ENCODE measurements at regions not wholly inside any gene's neighbourhood (a gene's known extent, or its start where the extent isn't known, plus 50 kb on each side); places are given as distances from the start of the nearest gene placed in this dataset.
A peak's percentile ranks its signal among the peaks of the same experiment; 100 is the strongest.

- Histone ChIP-seq H3K27ac (ENCODE audit: low read depth, low read length) (no peak overlapping the region), H3K79me2 (ENCODE audit: control insufficient read depth, insufficient read depth, low read length, unreplicated experiment) (no peaks in the 10 kb centered on the region), H3K4me1 (ENCODE audit: control insufficient read depth, insufficient read depth, low read length, unreplicated experiment) (no peaks in the 10 kb centered on the region), H2AFZ (ENCODE audit: low read length, unreplicated experiment) (no peak overlapping the region), H3K4me3 (ENCODE audit: low read depth, low read length) (no peak overlapping the region), H3K36me3 (ENCODE audit: insufficient read depth, low read length) (no peaks in the 10 kb centered on the region), H3K27me3 (ENCODE audit: insufficient read depth, low read length) (no peaks in the 10 kb centered on the region)
Observed at GRCh38 chr9:26176628-26177027, 498.4 kb upstream of the TUSC1 start.

DNA sequence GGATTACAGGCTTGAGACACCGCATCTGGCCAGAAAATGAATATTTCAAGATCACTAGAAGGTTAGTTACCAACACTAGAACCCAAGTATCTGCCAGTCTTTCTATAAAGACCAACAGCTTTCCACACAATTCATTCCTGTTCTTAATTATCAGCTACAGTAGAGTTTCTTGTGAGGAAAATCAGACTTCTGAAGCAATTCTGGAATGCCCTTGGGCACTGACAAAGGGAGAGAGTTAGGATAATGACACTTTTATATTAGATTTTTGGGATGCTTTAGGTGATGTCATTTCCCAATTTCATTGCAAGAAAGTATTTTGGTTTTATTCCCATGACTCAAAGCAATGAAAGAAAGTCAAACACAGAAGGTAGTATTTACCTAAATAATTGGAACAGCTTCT, 497.0 kb upstream of the TUSC1 start:
- H3K36me3 ChIP-seq (ENCODE audit: insufficient read depth, low read length): no peaks in the 10 kb centered on the region
- H3K27me3 ChIP-seq (ENCODE audit: insufficient read depth, low read length): no peaks in the 10 kb centered on the region
- H3K4me3 ChIP-seq (ENCODE audit: low read depth, low read length): no peak overlapping the region
- H3K27ac ChIP-seq (ENCODE audit: low read depth, low read length): no peak overlapping the region
- H3K79me2 ChIP-seq (ENCODE audit: control insufficient read depth, insufficient read depth, low read length, unreplicated experiment): no peaks in the 10 kb centered on the region
- H2AFZ ChIP-seq (ENCODE audit: low read length, unreplicated experiment): peak overlapping the region; percentile 25
- H3K4me1 ChIP-seq (ENCODE audit: control insufficient read depth, insufficient read depth, low read length, unreplicated experiment): peaks cover 5% of the 10 kb centered on the region

DNA sequence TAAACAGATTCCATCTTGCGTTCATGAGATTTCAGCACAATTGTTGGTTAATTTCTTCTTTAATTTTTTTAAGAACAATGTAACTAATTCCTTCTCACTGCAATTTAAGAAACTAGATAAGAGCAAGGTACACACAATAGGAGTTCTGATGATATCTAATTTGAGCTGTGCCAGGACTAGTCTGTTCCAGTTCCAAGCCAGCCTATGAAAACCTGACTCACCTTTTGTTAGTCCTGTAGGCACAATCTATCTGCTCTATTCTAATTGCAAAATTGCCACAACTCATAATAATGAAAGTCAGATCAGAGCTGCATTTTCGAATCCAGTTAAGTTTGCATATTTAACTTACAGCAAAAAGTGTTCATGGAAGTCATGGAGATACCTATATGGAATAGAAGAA, 494.1 kb upstream of the TUSC1 start:
- H2AFZ ChIP-seq (ENCODE audit: low read length, unreplicated experiment): no peak overlapping the region
- no peaks in the 10 kb centered on the region for H3K27me3 ChIP-seq (ENCODE audit: insufficient read depth, low read length)
- no peak overlapping the region for H3K27ac ChIP-seq (ENCODE audit: low read depth, low read length)
- H3K36me3 ChIP-seq (ENCODE audit: insufficient read depth, low read length): no peaks in the 10 kb centered on the region
- H3K79me2 ChIP-seq (ENCODE audit: control insufficient read depth, insufficient read depth, low read length, unreplicated experiment): no peaks in the 10 kb centered on the region
- H3K4me3 ChIP-seq (ENCODE audit: low read depth, low read length): no peak overlapping the region
- peaks cover 12% of the 10 kb centered on the region for H3K4me1 ChIP-seq (ENCODE audit: control insufficient read depth, insufficient read depth, low read length, unreplicated experiment)

GRCh38 chr9:26171691-26172090, 493.4 kb upstream of the TUSC1 start:
- Histone ChIP-seq H3K79me2 (ENCODE audit: control insufficient read depth, insufficient read depth, low read length, unreplicated experiment) (no peaks in the 10 kb centered on the region), H3K27ac (ENCODE audit: low read depth, low read length) (no peak overlapping the region), H3K4me1 (ENCODE audit: control insufficient read depth, insufficient read depth, low read length, unreplicated experiment) (peaks cover 12% of the 10 kb centered on the region), H3K36me3 (ENCODE audit: insufficient read depth, low read length) (no peaks in the 10 kb centered on the region), H3K4me3 (ENCODE audit: low read depth, low read length) (no peak overlapping the region), H2AFZ (ENCODE audit: low read length, unreplicated experiment) (peak overlapping the region; percentile 39), H3K27me3 (ENCODE audit: insufficient read depth, low read length) (no peaks in the 10 kb centered on the region)

DNA sequence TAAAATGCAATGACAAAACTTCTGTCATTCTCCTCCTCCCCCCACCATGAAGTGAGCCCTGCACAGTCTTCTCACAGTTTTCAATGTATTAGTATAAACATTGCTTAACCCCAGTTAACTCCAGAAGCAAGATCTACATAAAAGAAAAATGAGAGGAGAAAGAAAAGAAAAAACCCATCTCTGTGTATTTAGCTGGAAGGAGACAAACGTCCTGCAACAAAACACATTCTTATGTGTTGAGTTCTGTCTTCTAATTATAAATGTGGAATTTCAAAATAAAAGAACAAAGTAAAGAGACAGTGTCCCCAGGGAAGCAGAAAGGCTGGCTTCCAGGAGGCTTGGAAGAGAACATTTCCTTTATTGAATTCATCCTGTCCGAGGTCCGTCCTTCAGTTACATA, 491.9 kb upstream of the TUSC1 start:
- H3K79me2 ChIP-seq (ENCODE audit: control insufficient read depth, insufficient read depth, low read length, unreplicated experiment): no peaks in the 10 kb centered on the region
- H2AFZ ChIP-seq (ENCODE audit: low read length, unreplicated experiment): peak overlapping the region; percentile 89
- no peaks in the 10 kb centered on the region for H3K36me3 ChIP-seq (ENCODE audit: insufficient read depth, low read length)
- peak overlapping the region; percentile 31 for H3K27ac ChIP-seq (ENCODE audit: low read depth, low read length)
- H3K4me1 ChIP-seq (ENCODE audit: control insufficient read depth, insufficient read depth, low read length, unreplicated experiment): peaks cover 12% of the 10 kb centered on the region
- peak overlapping the region; percentile 22; the same call in 1 of the 2 replicates for H3K4me3 ChIP-seq (ENCODE audit: low read depth, low read length)
- no peaks in the 10 kb centered on the region for H3K27me3 ChIP-seq (ENCODE audit: insufficient read depth, low read length)

GRCh38 chr9:26169708-26170107, 491.5 kb upstream of the TUSC1 start:
- Histone ChIP-seq H3K27me3 (ENCODE audit: insufficient read depth, low read length) (no peaks in the 10 kb centered on the region), H3K4me1 (ENCODE audit: control insufficient read depth, insufficient read depth, low read length, unreplicated experiment) (peaks cover 12% of the 10 kb centered on the region), H3K36me3 (ENCODE audit: insufficient read depth, low read length) (no peaks in the 10 kb centered on the region), H2AFZ (ENCODE audit: low read length, unreplicated experiment) (no peak overlapping the region), H3K4me3 (ENCODE audit: low read depth, low read length) (peak overlapping the region; percentile 22; the same call in 1 of the 2 replicates), H3K79me2 (ENCODE audit: control insufficient read depth, insufficient read depth, low read length, unreplicated experiment) (no peaks in the 10 kb centered on the region), H3K27ac (ENCODE audit: low read depth, low read length) (peak overlapping the region; percentile 31)

- Histone ChIP-seq H3K79me2 (ENCODE audit: control insufficient read depth, insufficient read depth, low read length, unreplicated experiment) (no peaks in the 10 kb centered on the region), H3K4me3 (ENCODE audit: low read depth, low read length) (no peak overlapping the region), H3K27ac (ENCODE audit: low read depth, low read length) (no peak overlapping the region), H3K4me1 (ENCODE audit: control insufficient read depth, insufficient read depth, low read length, unreplicated experiment) (peaks cover 12% of the 10 kb centered on the region), H2AFZ (ENCODE audit: low read length, unreplicated experiment) (no peak overlapping the region), H3K36me3 (ENCODE audit: insufficient read depth, low read length) (no peaks in the 10 kb centered on the region), H3K27me3 (ENCODE audit: insufficient read depth, low read length) (no peaks in the 10 kb centered on the region)
Observed at GRCh38 chr9:26166537-26166936, 488.3 kb upstream of the TUSC1 start.

DNA sequence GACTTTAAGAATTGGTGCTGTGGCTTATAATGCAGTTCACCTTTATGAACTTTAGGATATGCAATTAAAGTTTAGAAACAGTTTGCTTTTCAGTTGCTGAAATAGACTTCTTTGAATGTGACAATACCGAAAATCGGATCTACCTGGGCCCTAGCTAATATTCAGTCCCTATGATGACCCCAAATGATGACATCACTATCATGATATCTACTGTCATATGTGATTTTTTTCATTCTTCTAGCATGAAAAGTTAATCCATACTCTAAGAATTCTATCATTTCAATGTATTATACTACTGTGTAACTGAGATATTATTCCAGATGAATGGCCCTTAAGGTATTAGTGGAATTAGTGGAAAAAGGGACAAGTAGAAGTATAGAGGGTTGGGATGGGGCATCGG, 487.2 kb upstream of the TUSC1 start:
- Histone ChIP-seq H3K4me1 (ENCODE audit: control insufficient read depth, insufficient read depth, low read length, unreplicated experiment) (peaks cover 9% of the 10 kb centered on the region), H3K36me3 (ENCODE audit: insufficient read depth, low read length) (no peaks in the 10 kb centered on the region), H3K27ac (ENCODE audit: low read depth, low read length) (no peak overlapping the region), H3K27me3 (ENCODE audit: insufficient read depth, low read length) (no peaks in the 10 kb centered on the region), H3K4me3 (ENCODE audit: low read depth, low read length) (no peak overlapping the region), H3K79me2 (ENCODE audit: control insufficient read depth, insufficient read depth, low read length, unreplicated experiment) (no peaks in the 10 kb centered on the region), H2AFZ (ENCODE audit: low read length, unreplicated experiment) (no peak overlapping the region)

GRCh38 chr9:26163931-26164330, 485.7 kb upstream of the TUSC1 start:
- Histone ChIP-seq H3K79me2 (ENCODE audit: control insufficient read depth, insufficient read depth, low read length, unreplicated experiment) (no peaks in the 10 kb centered on the region), H3K27me3 (ENCODE audit: insufficient read depth, low read length) (no peaks in the 10 kb centered on the region), H2AFZ (ENCODE audit: low read length, unreplicated experiment) (no peak overlapping the region), H3K36me3 (ENCODE audit: insufficient read depth, low read length) (no peaks in the 10 kb centered on the region), H3K4me1 (ENCODE audit: control insufficient read depth, insufficient read depth, low read length, unreplicated experiment) (no peaks in the 10 kb centered on the region), H3K4me3 (ENCODE audit: low read depth, low read length) (no peak overlapping the region), H3K27ac (ENCODE audit: low read depth, low read length) (no peak overlapping the region)

GRCh38 chr9:26159575-26160392, 481.5 kb upstream of the TUSC1 start:
- Histone ChIP-seq H3K27ac (ENCODE audit: low read depth, low read length) (no peak overlapping the region), H3K27me3 (ENCODE audit: insufficient read depth, low read length) (no peaks in the 10 kb centered on the region)

GRCh38 chr9:26158631-26159150, 480.4 kb upstream of the TUSC1 start:
- Histone ChIP-seq H3K79me2 (ENCODE audit: control insufficient read depth, insufficient read depth, low read length, unreplicated experiment) (no peaks in the 10 kb centered on the region), H3K27ac (ENCODE audit: low read depth, low read length) (no peak overlapping the region), H3K4me1 (ENCODE audit: control insufficient read depth, insufficient read depth, low read length, unreplicated experiment) (no peaks in the 10 kb centered on the region), H3K36me3 (ENCODE audit: insufficient read depth, low read length) (no peaks in the 10 kb centered on the region), H3K4me3 (ENCODE audit: low read depth, low read length) (no peak overlapping the region), H2AFZ (ENCODE audit: low read length, unreplicated experiment) (no peak overlapping the region), H3K27me3 (ENCODE audit: insufficient read depth, low read length) (no peaks in the 10 kb centered on the region)

More at GRCh38 chr9:26159575-26160392, 481.5 kb upstream of the TUSC1 start:
- Histone ChIP-seq H2AFZ (ENCODE audit: low read length, unreplicated experiment) (no peak overlapping the region), H3K4me1 (ENCODE audit: control insufficient read depth, insufficient read depth, low read length, unreplicated experiment) (no peaks in the 10 kb centered on the region), H3K36me3 (ENCODE audit: insufficient read depth, low read length) (no peaks in the 10 kb centered on the region), H3K79me2 (ENCODE audit: control insufficient read depth, insufficient read depth, low read length, unreplicated experiment) (no peaks in the 10 kb centered on the region), H3K4me3 (ENCODE audit: low read depth, low read length) (no peak overlapping the region)

All from ACC112 (cell line).